Endothelial cell of umbilical vein (primary cell): ENCODE measurements at regions not wholly inside any gene's neighbourhood (a gene's known extent, or its start where the extent isn't known, plus 50 kb on each side); places are given as distances from the start of the nearest gene placed in this dataset.

Source experiments
- BruUV-seq: library from RNA; stranded (reverse); fragments of 400-500 nt; replicated peaks from 2 replicates; lab custom pipeline; 2021; lab: Mats Ljungman, UMichigan
- CTCF ChIA-PET: fragments of 300-600, 350-600 bp; sonication (Branson Sonifier 250); formaldehyde crosslinking; loops from one replicate; lab custom pipeline; 2021; ENCODE audit warnings: antibody characterized with exemption, inconsistent platforms; lab: Charles Lee
- POLR2A ChIA-PET: fragments of 300-600, 350-600 bp; sonication (Branson Sonifier 250); formaldehyde crosslinking; loops from one replicate; lab custom pipeline; 2021; ENCODE audit warnings: antibody characterized with exemption, inconsistent platforms; lab: Charles Lee
- DNase-seq: peaks from one replicate; pipeline ENCODE4 v3.0.0-alpha.2; 2011; ENCODE audit warnings: low read depth, low spot score
- FAIRE-seq: peaks from 2 replicates; lab custom pipeline; 2011; peaks lifted over from hg19 to GRCh38; lab: Jason Lieb, UNC
- H2AFZ ChIP-seq: 2 replicates; pipeline ENCODE4 v1.6.0; 2012; ENCODE audit warnings: low read depth, low read length, control low read depth, inconsistent platforms
- H3K27ac ChIP-seq: 2 replicates; pipeline ENCODE4 v1.5.1; 2011; ENCODE audit warnings: low read depth, mild to moderate bottlenecking, control low read depth, low read length, moderate library complexity; ENCODE audit not compliant: insufficient read depth
- H3K27me3 ChIP-seq, 2 experiments: 2 replicates each; pipeline versions ENCODE4 v1.6.0 to v1.6.1; 2011; ENCODE audit warnings: low read length in 2 of 2, mixed read lengths in 1 of 2; ENCODE audit not compliant: control insufficient read depth in 2 of 2, insufficient read depth in 2 of 2
- H3K36me3 ChIP-seq, 2 experiments: 2 replicates in 1 of 2; 3 replicates in 1 of 2; pipeline ENCODE4 v1.5.1; 2011; ENCODE audit warnings: low read length in 2 of 2, mild to moderate bottlenecking in 1 of 2, moderate library complexity in 1 of 2; ENCODE audit not compliant: control insufficient read depth in 2 of 2, insufficient read depth in 2 of 2; ENCODE audit errors: extremely low read depth in 1 of 2
- H3K4me1 ChIP-seq: 3 replicates; pipeline ENCODE4 v1.5.1; 2011; ENCODE audit warnings: mild to moderate bottlenecking, low read length; ENCODE audit not compliant: control insufficient read depth, insufficient read depth; ENCODE audit errors: extremely low read depth
- H3K4me2 ChIP-seq: 2 replicates; pipeline ENCODE4 v1.6.1; 2011; ENCODE audit warnings: low read length, control low read depth, mixed read lengths; ENCODE audit not compliant: insufficient read depth
- H3K4me3 ChIP-seq, 3 experiments: fragments of 200-600 bp in 1 of 3; sonication (generic), shearing (Covaris generic) in 1 of 3; replicated peaks in 1 of 3; 2 replicates each; pipeline ENCODE4 v1.5.1; 2011 to 2016; ENCODE audit warnings: control low read depth in 3 of 3, low read length in 3 of 3, mild to moderate bottlenecking in 2 of 3, inconsistent platforms in 1 of 3, low read depth in 1 of 3, moderate library complexity in 1 of 3; ENCODE audit not compliant: insufficient read depth in 1 of 3
- H3K79me2 ChIP-seq: 2 replicates; pipeline ENCODE4 v1.6.0; 2012; ENCODE audit warnings: low read length, inconsistent platforms; ENCODE audit not compliant: control insufficient read depth, insufficient read depth
- H3K9ac ChIP-seq: replicated peaks from 2 replicates; pipeline ENCODE3; 2011; ENCODE audit warnings: low read length, control low read depth; ENCODE audit not compliant: insufficient read depth; ENCODE audit errors: extremely low read depth
- H3K9me1 ChIP-seq: replicated peaks from 3 replicates; pipeline ENCODE4 v1.6.0; 2011; ENCODE audit warnings: mild to moderate bottlenecking, low read length; ENCODE audit not compliant: control insufficient read depth, insufficient read depth; ENCODE audit errors: extremely low read depth
- H3K9me3 ChIP-seq: replicated peaks from 2 replicates; pipeline ENCODE4 v1.5.1; 2012; ENCODE audit warnings: low read length, inconsistent platforms; ENCODE audit not compliant: control insufficient read depth, insufficient read depth
- H4K20me1 ChIP-seq: replicated peaks from 2 replicates; pipeline ENCODE3; 2011; ENCODE audit warnings: mild to moderate bottlenecking, low read length; ENCODE audit not compliant: control insufficient read depth, insufficient read depth; ENCODE audit errors: extremely low read depth
- EZH2 ChIP-seq: IDR thresholded peaks from 2 replicates; pipeline ENCODE4 v1.6.1; 2012; ENCODE audit warnings: borderline replicate concordance, low read depth, mild to moderate bottlenecking, moderate library complexity, low read length, inconsistent platforms; ENCODE audit not compliant: severe bottlenecking
- FOS ChIP-seq: IDR thresholded peaks from 2 replicates; pipeline ENCODE4 v1.6.1; 2011; ENCODE audit warnings: mild to moderate bottlenecking, low read length, moderate library complexity, borderline replicate concordance; ENCODE audit not compliant: insufficient read depth
- JUN ChIP-seq: IDR thresholded peaks from 2 replicates; pipeline ENCODE4 v1.6.1; 2011; ENCODE audit warnings: borderline replicate concordance, low read depth; ENCODE audit not compliant: insufficient read length, insufficient read depth
- POLR2A ChIP-seq: IDR thresholded peaks from 2 replicates; pipeline ENCODE4 v1.6.1; 2012; ENCODE audit warnings: low read depth, mild to moderate bottlenecking, control low read depth, low read length
- dilution Hi-C: fragments of 300-500 bp; cut with MboI; formaldehyde crosslinking; loops from one replicate; pipeline ENCODE4 v1.15.0; 2019; ENCODE audit warnings: low sequenced_read_pairs; ENCODE audit not compliant: extremely low pct_ligation_motif_present
- intact Hi-C: fragments of 100-400 bp; cut with micrococcal nuclease; formaldehyde crosslinking; loops from one replicate; pipeline ENCODE4 v1.10.0; 2022
- TF ChIP-seq, protein P1 (sequence below): IDR thresholded peaks from 2 replicates; pipeline ENCODE4 v1.6.1; 2011; ENCODE audit not compliant: insufficient read depth, insufficient read length

DNA sequence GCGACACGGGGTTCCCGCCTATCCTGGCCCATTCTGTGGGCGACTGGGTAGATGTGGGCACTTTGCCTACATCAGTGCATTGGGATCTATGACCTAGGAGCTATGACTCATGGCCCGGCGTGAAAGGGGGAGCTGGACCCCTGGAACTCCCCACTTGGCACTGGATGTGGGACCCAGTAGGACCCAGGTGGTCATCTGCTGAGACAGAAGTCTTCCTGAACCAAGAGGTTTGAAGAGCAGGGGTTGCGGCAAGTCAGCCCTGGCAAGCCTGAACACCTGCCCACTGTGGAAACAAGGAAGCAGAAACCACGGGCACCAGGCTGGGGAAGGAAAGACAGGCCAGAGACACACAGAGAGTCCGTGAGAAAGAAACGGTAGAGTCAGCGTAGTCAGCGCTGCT is 656.7 kb downstream of the AJAP1 start:
- Histone ChIP-seq H2AFZ (no peak overlapping the region), H3K4me2 (no peak overlapping the region), H3K9me3 (peaks cover 6% of the 10 kb centered on the region), H3K27ac (no peak overlapping the region), H3K9me1 (no peaks in the 10 kb centered on the region), H3K9ac (no peak overlapping the region), H3K36me3 (no peaks in the 10 kb centered on the region), H4K20me1 (no peaks in the 10 kb centered on the region), H3K27me3 (no peaks in the 10 kb centered on the region), H3K4me3 (no peak overlapping the region), H3K79me2 (no peaks in the 10 kb centered on the region), H3K4me1 (no peaks in the 10 kb centered on the region)
- no peak for TF ChIP-seq EZH2
- TF ChIP-seq POLR2A = no peak
- TF ChIP-seq FOS = no peak
- TF ChIP-seq JUN = no peak
- POLR2A ChIA-PET = no interaction called here
- CTCF ChIA-PET = no interaction called here
- dilution Hi-C loops = no loop called here
- no TSS peak for BruUV-seq
- intact Hi-C loops = no loop called here
- FAIRE-seq = no peak
- no peak for DNase-seq

DNA sequence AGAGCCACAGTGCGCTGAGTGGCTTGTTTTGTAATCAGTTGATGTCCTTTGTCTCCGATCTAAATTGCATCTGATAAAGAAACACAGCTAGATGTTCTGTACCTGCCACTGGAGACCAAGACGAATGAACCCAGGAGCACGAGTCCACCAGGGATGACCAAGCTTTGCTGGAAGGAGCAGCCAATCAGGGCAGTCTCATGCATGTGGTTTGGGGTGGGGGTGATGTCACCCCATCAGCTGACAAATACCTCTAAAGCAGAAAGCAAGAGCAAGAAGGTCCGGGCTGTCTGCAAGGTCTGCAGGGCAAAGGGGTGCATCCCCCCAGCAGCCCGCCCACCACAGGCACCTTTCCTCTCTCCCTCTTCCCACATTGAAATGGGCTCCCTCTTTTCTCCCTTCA is 653.8 kb downstream of the AJAP1 start:
- Histone ChIP-seq H3K36me3 (no peaks in the 10 kb centered on the region), H3K4me1 (no peaks in the 10 kb centered on the region), H2AFZ (no peak overlapping the region), H3K79me2 (no peaks in the 10 kb centered on the region), H4K20me1 (no peaks in the 10 kb centered on the region), H3K27me3 (no peaks in the 10 kb centered on the region), H3K27ac (no peak overlapping the region), H3K9me1 (no peaks in the 10 kb centered on the region), H3K4me2 (no peak overlapping the region), H3K9ac (no peak overlapping the region), H3K9me3 (peaks cover 1% of the 10 kb centered on the region), H3K4me3 (no peak overlapping the region)
- dilution Hi-C loops (no loop called here), intact Hi-C loops (no loop called here)
- CTCF ChIA-PET = no interaction called here
- POLR2A ChIA-PET = no interaction called here
- BruUV-seq = no TSS peak
- TF ChIP-seq, protein P1, sequence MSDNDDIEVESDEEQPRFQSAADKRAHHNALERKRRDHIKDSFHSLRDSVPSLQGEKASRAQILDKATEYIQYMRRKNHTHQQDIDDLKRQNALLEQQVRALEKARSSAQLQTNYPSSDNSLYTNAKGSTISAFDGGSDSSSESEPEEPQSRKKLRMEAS = no peak
- TF ChIP-seq JUN (no peak), EZH2 (no peak)
- DNase-seq (no peak), FAIRE-seq (no peak)
